Liver (tissue), 8 donors: ENCODE measurements at regions not wholly inside any gene's neighbourhood (a gene's known extent, or its start where the extent isn't known, plus 50 kb on each side); places are given as distances from the start of the nearest gene placed in this dataset.

ENCODE experiments used
- DNase-seq: peaks from one replicate; pipeline ENCODE4 v3.0.0-alpha.2; 2017; ENCODE audit warnings: low spot score
- H3K27ac ChIP-seq, 2 donors: one replicate each; pipeline ENCODE4 v1.7.0; 2013; ENCODE audit warnings: inconsistent platforms in 2 of 2, low read length in 2 of 2, control low read depth in 1 of 2, low read depth in 1 of 2, mild to moderate bottlenecking in 1 of 2
- H3K27me3 ChIP-seq, 4 donors: one replicate each; pipeline versions ENCODE4 v1.6.1 to v1.7.0; 2013; ENCODE audit warnings: low read length in 3 of 4, inconsistent platforms in 1 of 4, mild to moderate bottlenecking in 1 of 4, moderate library complexity in 1 of 4; ENCODE audit not compliant: control insufficient read depth in 4 of 4, insufficient read depth in 4 of 4
- H3K36me3 ChIP-seq, 4 donors: one replicate each; pipeline versions ENCODE4 v1.6.1 to v1.7.0; 2013; ENCODE audit warnings: low read length in 3 of 4, mild to moderate bottlenecking in 3 of 4, low read depth in 1 of 4, moderate library complexity in 1 of 4; ENCODE audit not compliant: control insufficient read depth in 4 of 4, insufficient read depth in 3 of 4
- H3K4me1 ChIP-seq, 4 donors: one replicate each; pipeline versions ENCODE4 v1.6.1 to v1.7.0; 2013; ENCODE audit warnings: low read length in 3 of 4, mild to moderate bottlenecking in 3 of 4, moderate library complexity in 1 of 4; ENCODE audit not compliant: control insufficient read depth in 4 of 4, insufficient read depth in 4 of 4
- H3K4me3 ChIP-seq, 3 donors: one replicate each; pipeline versions ENCODE4 v1.6.1 to v1.7.0; 2013; ENCODE audit warnings: low read length in 3 of 3, control low read depth in 1 of 3, low read depth in 1 of 3, mild to moderate bottlenecking in 1 of 3
- H3K9ac ChIP-seq, 2 donors: one replicate each; pipeline ENCODE4 v1.7.0; 2013; ENCODE audit warnings: low read length in 2 of 2, mild to moderate bottlenecking in 2 of 2, moderate library complexity in 2 of 2, control low read depth in 1 of 2, low read depth in 1 of 2
- H3K9me3 ChIP-seq, 4 donors: one replicate each; pipeline versions ENCODE4 v1.6.1 to v1.7.0; 2013; ENCODE audit warnings: low read length in 3 of 4; ENCODE audit not compliant: control insufficient read depth in 4 of 4
- ATF3 ChIP-seq: IDR thresholded peaks from 2 replicates; pipeline ENCODE4 v1.6.1; 2016; ENCODE audit warnings: antibody characterized with exemption
- EGR1 ChIP-seq, 2 donors: IDR thresholded peaks; 2 replicates each; pipeline ENCODE4 v1.6.1; 2016 to 2018; ENCODE audit warnings: antibody characterized with exemption in 2 of 2, low read depth in 2 of 2
- FOXA1 ChIP-seq: IDR thresholded peaks from 2 replicates; pipeline ENCODE4 v1.6.1; 2016; ENCODE audit warnings: antibody characterized with exemption
- FOXA2 ChIP-seq: IDR thresholded peaks from 2 replicates; pipeline ENCODE4 v1.6.1; 2016; ENCODE audit warnings: antibody characterized with exemption
- HNF4A ChIP-seq, 2 donors: conservative IDR thresholded peaks; 2 replicates each; pipeline ENCODE4 v1.6.1; 2016; ENCODE audit warnings: antibody characterized with exemption in 2 of 2, mild to moderate bottlenecking in 2 of 2
- HNF4G ChIP-seq: IDR thresholded peaks from 2 replicates; pipeline ENCODE4 v1.6.1; 2016; ENCODE audit warnings: antibody characterized with exemption
- JUND ChIP-seq, 2 donors: IDR thresholded peaks; 2 replicates each; pipeline ENCODE4 v1.6.1; 2016; ENCODE audit warnings: antibody characterized with exemption in 2 of 2
- MAX ChIP-seq: IDR thresholded peaks from 2 replicates; pipeline ENCODE4 v1.6.1; 2016; ENCODE audit warnings: antibody characterized with exemption
- NR2F2 ChIP-seq: IDR thresholded peaks from 2 replicates; pipeline ENCODE4 v1.6.1; 2016; ENCODE audit warnings: antibody characterized with exemption
- RAD21 ChIP-seq, 2 donors: IDR thresholded peaks; 2 replicates each; pipeline ENCODE4 v1.6.1; 2016; ENCODE audit warnings: antibody characterized with exemption in 2 of 2, mild to moderate bottlenecking in 2 of 2
- RXRA ChIP-seq, 2 donors: IDR thresholded peaks; 2 replicates each; pipeline ENCODE4 v1.6.1; 2017 to 2018; ENCODE audit warnings: antibody characterized with exemption in 2 of 2, mild to moderate bottlenecking in 1 of 2
- SP1 ChIP-seq: IDR thresholded peaks from 2 replicates; pipeline ENCODE4 v1.6.1; 2018; ENCODE audit warnings: antibody characterized with exemption, mild to moderate bottlenecking
- TAF1 ChIP-seq: conservative IDR thresholded peaks from 2 replicates; pipeline ENCODE4 v1.6.1; 2016; ENCODE audit warnings: antibody characterized with exemption, mild to moderate bottlenecking
- YY1 ChIP-seq: IDR thresholded peaks from 2 replicates; pipeline ENCODE4 v1.6.1; 2016; ENCODE audit warnings: antibody characterized with exemption, mild to moderate bottlenecking
- WGBS: extraction: QIAGEN DNeasy Blood & Tissue Kit; methylation state at CpG from one replicate; pipeline ENCODE4 v1.1.7; 2013; 5-methylcytosine and 5-hydroxymethylcytosine counted together
- TF ChIP-seq, protein P1 (sequence below): IDR thresholded peaks from 2 replicates; pipeline ENCODE4 v1.6.1; 2016; ENCODE audit warnings: antibody characterized with exemption
- TF ChIP-seq, protein P2 (sequence below): fragments of 150-350 bp; IDR thresholded peaks from 2 replicates; pipeline ENCODE4 v1.5.1; 2017; ENCODE audit warnings: improper control_type of control experiment, low read depth, low read length; ENCODE audit not compliant: missing input control
- TF ChIP-seq, protein P3 (sequence below): IDR thresholded peaks from 2 replicates; pipeline ENCODE4 v1.6.1; 2016; ENCODE audit warnings: antibody characterized with exemption, mild to moderate bottlenecking
- donor health status: healthy.
- donor health status: healthy.
- donor health status: healthy.
- donor health status: healthy.
- donor health status: healthy.

DNA sequence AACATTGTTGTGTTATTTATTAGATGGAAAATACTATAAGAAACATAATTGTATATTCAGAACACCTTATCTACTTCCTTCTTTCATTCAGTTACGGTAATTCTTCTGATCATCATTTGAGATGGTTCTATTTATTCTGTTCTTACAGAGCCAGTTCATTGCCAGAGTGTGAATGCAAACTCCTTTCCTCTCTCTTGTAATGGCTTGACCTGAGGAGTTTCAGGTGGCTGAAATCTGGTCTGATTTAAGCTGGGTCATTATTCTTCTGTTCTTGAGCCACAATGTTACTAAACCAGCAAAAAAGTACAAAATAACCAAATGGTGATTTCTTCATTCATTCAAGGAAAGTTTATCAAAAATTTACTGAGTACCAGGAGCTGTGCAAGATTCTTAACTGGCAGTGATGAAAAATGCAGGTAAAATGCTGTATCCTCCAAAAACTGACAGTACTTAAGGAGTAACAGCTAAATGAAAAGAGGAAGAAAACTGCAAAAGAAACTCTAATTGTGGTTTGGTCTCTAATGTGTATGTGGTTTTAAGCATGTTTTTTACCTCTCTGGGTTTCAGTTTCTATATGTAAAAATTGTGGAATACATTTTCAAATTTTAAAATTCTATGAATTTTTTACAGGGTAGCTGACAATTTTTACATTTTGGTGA is 182.4 kb upstream of the UFM1 start:
- TF ChIP-seq MAX, result no peak
- TF ChIP-seq, protein P1, sequence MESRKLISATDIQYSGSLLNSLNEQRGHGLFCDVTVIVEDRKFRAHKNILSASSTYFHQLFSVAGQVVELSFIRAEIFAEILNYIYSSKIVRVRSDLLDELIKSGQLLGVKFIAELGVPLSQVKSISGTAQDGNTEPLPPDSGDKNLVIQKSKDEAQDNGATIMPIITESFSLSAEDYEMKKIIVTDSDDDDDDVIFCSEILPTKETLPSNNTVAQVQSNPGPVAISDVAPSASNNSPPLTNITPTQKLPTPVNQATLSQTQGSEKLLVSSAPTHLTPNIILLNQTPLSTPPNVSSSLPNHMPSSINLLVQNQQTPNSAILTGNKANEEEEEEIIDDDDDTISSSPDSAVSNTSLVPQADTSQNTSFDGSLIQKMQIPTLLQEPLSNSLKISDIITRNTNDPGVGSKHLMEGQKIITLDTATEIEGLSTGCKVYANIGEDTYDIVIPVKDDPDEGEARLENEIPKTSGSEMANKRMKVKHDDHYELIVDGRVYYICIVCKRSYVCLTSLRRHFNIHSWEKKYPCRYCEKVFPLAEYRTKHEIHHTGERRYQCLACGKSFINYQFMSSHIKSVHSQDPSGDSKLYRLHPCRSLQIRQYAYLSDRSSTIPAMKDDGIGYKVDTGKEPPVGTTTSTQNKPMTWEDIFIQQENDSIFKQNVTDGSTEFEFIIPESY, result no peak
- TF ChIP-seq, protein P2, sequence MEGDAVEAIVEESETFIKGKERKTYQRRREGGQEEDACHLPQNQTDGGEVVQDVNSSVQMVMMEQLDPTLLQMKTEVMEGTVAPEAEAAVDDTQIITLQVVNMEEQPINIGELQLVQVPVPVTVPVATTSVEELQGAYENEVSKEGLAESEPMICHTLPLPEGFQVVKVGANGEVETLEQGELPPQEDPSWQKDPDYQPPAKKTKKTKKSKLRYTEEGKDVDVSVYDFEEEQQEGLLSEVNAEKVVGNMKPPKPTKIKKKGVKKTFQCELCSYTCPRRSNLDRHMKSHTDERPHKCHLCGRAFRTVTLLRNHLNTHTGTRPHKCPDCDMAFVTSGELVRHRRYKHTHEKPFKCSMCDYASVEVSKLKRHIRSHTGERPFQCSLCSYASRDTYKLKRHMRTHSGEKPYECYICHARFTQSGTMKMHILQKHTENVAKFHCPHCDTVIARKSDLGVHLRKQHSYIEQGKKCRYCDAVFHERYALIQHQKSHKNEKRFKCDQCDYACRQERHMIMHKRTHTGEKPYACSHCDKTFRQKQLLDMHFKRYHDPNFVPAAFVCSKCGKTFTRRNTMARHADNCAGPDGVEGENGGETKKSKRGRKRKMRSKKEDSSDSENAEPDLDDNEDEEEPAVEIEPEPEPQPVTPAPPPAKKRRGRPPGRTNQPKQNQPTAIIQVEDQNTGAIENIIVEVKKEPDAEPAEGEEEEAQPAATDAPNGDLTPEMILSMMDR, result no peak
- TF ChIP-seq JUND (IDR thresholded peaks at IDR 0.05), result no peak
- no peak for TF ChIP-seq EGR1 (IDR thresholded peaks at IDR 0.05; ENCODE audit: low read depth in 2 of 2)
- no peak for TF ChIP-seq FOXA1
- TF ChIP-seq RXRA (IDR thresholded peaks at IDR 0.05), result no peak
- TF ChIP-seq RAD21 (IDR thresholded peaks at IDR 0.05), result no peak
- no peak for TF ChIP-seq FOXA2
- no peak for TF ChIP-seq HNF4A (conservative IDR thresholded peaks at IDR 0.05)
- TF ChIP-seq NR2F2, result no peak
- no peak for TF ChIP-seq TAF1
- TF ChIP-seq YY1, result no peak
- TF ChIP-seq ATF3, result no peak
- TF ChIP-seq HNF4G, result no peak
- TF ChIP-seq, protein P3, sequence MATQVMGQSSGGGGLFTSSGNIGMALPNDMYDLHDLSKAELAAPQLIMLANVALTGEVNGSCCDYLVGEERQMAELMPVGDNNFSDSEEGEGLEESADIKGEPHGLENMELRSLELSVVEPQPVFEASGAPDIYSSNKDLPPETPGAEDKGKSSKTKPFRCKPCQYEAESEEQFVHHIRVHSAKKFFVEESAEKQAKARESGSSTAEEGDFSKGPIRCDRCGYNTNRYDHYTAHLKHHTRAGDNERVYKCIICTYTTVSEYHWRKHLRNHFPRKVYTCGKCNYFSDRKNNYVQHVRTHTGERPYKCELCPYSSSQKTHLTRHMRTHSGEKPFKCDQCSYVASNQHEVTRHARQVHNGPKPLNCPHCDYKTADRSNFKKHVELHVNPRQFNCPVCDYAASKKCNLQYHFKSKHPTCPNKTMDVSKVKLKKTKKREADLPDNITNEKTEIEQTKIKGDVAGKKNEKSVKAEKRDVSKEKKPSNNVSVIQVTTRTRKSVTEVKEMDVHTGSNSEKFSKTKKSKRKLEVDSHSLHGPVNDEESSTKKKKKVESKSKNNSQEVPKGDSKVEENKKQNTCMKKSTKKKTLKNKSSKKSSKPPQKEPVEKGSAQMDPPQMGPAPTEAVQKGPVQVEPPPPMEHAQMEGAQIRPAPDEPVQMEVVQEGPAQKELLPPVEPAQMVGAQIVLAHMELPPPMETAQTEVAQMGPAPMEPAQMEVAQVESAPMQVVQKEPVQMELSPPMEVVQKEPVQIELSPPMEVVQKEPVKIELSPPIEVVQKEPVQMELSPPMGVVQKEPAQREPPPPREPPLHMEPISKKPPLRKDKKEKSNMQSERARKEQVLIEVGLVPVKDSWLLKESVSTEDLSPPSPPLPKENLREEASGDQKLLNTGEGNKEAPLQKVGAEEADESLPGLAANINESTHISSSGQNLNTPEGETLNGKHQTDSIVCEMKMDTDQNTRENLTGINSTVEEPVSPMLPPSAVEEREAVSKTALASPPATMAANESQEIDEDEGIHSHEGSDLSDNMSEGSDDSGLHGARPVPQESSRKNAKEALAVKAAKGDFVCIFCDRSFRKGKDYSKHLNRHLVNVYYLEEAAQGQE, result no peak
- Histone ChIP-seq H3K9ac (no peak overlapping the region), H3K4me3 (no peak overlapping the region), H3K4me1 (no peaks in the 10 kb centered on the region), H3K36me3 (no peaks in the 10 kb centered on the region), H3K27ac (no peak overlapping the region), H3K27me3 (no peaks in the 10 kb centered on the region), H3K9me3 (no peaks in the 10 kb centered on the region)
- no peak for DNase-seq
- WGBS, result 85% methylated on average over 1 of the region's 1 CpG

- Histone ChIP-seq H3K9me3 (no peaks in the 10 kb centered on the region), H3K4me3 (no peak overlapping the region), H3K27ac (no peak overlapping the region), H3K36me3 (no peaks in the 10 kb centered on the region), H3K27me3 (no peaks in the 10 kb centered on the region), H3K9ac (no peak overlapping the region), H3K4me1 (no peaks in the 10 kb centered on the region)
- no peak for DNase-seq
- whole genome bisulfite sequencing, result 90% methylated on average over 2 of the region's 2 CpGs
- TF ChIP-seq, protein P3, result no peak
- TF ChIP-seq YY1 (no peak), MAX (no peak), FOXA2 (no peak), RXRA (IDR thresholded peaks at IDR 0.05) (no peak), TAF1 (no peak), HNF4A (conservative IDR thresholded peaks at IDR 0.05) (no peak), JUND (IDR thresholded peaks at IDR 0.05) (no peak), HNF4G (no peak), SP1 (no peak)
- TF ChIP-seq, protein P2, result no peak
Observed at GRCh38 chr13:38166116-38166515, 183.5 kb upstream of the UFM1 start.
